HG02678 (cell line): ENCODE measurements at regions not wholly inside any gene's neighbourhood (a gene's known extent, or its start where the extent isn't known, plus 50 kb on each side); places are given as distances from the start of the nearest gene placed in this dataset.
"Not testable (repeated sequence)": the region's sequence is repeated elsewhere in the genome, so short reads cannot be mapped to it uniquely, and the experiment has no call there.

ENCODE experiments used
- ATAC-seq: cut with Tn5 transposase; IDR thresholded peaks from one replicate; pipeline ENCODE4 v1.9.1; 2021; ENCODE audit warnings: mild to moderate bottlenecking, moderate library complexity; ENCODE audit not compliant: unreplicated experiment

DNA sequence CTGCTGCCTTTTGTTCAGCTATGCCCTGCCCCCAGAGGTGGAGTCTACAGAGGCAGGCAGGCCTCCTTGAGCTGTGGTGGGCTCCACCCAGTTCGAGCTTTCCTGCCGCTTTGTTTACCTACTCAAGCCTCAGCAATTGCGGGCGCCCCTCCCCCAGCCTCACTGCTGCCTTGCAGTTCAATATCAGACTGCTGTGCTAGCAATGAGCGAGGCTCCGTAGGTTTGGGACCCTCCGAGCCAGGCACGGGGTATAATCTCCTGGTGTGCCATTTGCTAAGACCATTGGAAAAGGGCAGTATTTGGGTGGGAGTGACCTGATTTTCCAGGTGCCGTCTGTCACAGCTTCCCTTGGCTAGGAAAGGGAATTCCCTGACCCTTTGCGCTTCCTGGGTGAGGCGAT lies 51.9 kb downstream of the DIPK2A start:
- not testable (repeated sequence) for ATAC-seq

- peak; percentile 86 for ATAC-seq
Measured at GRCh38 chr3:144028798-144029411, 57.3 kb downstream of the DIPK2A start.

DNA sequence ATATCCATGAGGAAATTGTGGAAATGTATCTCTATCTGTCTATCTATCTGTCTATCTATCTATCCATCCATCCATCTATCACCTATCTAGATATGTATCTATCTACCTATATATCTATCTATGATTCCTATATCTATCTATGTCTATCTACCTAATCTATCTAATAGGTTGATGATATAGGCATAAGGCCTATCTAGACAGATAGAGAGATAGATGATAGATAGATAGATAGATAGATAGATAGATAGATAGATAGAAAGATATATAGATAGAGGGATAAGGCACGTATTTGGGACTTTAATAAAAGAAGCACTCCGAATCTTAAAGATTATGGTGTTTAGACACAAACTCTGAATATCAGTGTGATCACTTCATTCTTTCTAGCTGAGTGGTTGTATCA lies 58.1 kb downstream of the DIPK2A start:
- no peak for ATAC-seq

- no peak for ATAC-seq
Measured at GRCh38 chr3:144031938-144032337, 60.3 kb downstream of the DIPK2A start.

GRCh38 chr3:144032531-144033239 lies 61.1 kb downstream of the DIPK2A start:
- ATAC-seq = peak; percentile 73

- no peak for ATAC-seq
Measured at GRCh38 chr3:144033240-144033589, 61.6 kb downstream of the DIPK2A start.

GRCh38 chr3:144033863-144034262 lies 62.2 kb downstream of the DIPK2A start:
- ATAC-seq = no peak

DNA sequence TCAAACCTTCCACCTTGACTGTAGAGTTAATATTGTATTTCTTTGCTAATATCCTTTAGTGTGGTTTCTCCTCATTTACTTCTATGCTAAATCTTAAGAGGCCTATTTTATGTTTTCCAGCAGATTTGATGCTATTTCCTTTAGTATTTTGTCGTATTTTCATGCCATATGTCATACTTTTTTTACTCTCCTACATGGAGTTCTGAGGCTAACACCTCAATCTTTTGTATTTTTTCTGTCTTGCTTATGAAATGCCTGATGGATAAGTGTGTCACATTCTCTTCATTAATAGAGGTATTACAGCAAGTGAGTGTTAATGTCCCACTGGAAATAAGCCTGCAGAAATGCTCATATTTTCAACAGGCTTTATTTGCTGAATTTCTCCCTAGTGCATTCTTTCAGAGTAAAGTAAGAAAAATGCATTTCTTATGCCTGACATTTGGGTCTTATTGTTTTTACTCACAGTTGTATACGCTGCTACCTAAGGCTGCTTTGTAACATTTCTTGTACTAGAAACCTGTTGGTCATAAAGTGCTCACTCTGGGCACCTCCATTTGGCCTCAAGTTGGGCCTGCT lies 63.2 kb downstream of the DIPK2A start:
- ATAC-seq = no peak

- ATAC-seq = no peak
Measured at GRCh38 chr3:144036498-144036897, 64.9 kb downstream of the DIPK2A start.

DNA sequence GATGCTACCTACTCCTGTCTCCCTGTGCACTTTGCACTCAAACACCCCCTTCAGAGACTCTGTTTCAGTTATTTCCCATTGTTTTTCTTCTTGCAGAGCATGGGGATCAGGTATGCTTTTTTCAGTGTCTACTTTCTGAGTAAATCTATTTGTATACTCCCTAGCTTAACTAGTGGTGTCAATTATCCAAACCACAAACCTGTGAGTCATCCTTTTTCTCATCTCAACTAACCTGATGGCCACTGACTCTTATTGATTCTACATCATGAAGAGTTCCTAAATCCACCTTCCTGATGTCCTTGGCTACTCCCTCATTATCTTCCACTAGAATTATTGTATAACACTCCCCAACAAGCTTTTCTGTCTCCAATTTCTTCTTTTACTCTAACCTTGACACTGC lies 68.0 kb downstream of the DIPK2A start:
- ATAC-seq = no peak

- no peak for ATAC-seq
Measured at GRCh38 chr3:144041960-144042556, 70.4 kb downstream of the DIPK2A start.

DNA sequence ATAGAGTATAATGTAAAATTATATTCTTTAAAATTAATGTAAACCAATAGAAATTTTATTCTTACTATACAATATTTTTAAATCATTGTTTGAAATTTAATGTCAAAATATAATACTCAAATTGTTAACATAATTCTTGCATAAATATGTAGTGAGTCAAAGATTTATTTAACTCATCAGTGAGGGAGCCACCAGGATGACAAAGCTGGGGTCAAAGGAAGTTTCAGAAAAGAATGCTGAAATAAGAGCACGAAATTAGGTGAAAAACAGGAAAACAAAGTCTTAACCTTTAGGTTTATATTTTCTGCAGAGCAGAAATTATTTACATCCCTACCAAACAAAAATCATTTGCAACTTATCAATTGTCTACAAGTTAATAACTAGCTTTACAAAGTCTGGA lies 74.1 kb downstream of the DIPK2A start:
- no peak for ATAC-seq

DNA sequence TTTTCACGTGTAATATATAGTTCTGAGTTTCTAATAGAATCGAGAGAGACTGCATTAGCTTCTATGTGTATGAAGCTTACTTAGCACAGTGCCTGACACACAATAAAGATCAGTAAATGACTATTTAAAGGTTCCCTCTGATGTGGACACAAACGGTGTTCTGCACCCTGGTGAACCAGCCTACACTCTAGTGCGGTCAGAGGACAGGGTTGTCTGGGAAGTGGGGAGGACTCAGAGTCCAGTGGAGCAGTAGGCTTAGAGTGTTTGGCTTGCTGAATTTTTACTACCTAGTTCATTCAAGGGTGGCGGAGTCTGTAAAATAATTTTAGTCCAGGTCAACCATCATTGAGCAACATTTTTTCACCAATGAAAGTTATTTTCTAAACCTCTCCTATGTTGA lies 77.8 kb downstream of the DIPK2A start:
- no peak for ATAC-seq

- no peak for ATAC-seq
Measured at GRCh38 chr3:144051211-144051610, 79.6 kb downstream of the DIPK2A start.

GRCh38 chr3:144052275-144052674 lies 80.7 kb downstream of the DIPK2A start:
- ATAC-seq = no peak

- ATAC-seq = no peak
Measured at GRCh38 chr3:144053121-144053520, 81.5 kb downstream of the DIPK2A start.

GRCh38 chr3:144054766-144055165 lies 83.1 kb downstream of the DIPK2A start:
- ATAC-seq = no peak

DNA sequence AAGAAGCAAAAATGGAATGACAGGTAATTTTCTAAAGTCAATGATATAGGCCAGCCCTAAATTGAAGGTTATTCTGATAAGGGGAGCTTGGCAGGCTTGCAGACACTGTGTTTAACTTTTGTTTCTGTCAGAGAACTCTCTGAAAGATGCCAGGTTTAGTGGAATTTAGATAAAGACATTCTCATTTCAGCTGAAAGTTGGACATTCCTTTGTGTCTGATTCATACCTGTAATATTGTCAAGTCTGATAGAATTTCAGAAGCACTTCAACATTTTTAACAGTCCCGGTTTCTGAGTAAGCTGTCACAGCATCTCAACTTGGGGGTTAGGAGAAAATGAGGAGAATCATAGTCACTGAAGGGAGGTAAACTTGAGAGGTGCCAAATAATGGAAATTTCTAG lies 84.0 kb downstream of the DIPK2A start:
- ATAC-seq = no peak

- no peak for ATAC-seq
Measured at GRCh38 chr3:144058713-144059112, 87.1 kb downstream of the DIPK2A start.

DNA sequence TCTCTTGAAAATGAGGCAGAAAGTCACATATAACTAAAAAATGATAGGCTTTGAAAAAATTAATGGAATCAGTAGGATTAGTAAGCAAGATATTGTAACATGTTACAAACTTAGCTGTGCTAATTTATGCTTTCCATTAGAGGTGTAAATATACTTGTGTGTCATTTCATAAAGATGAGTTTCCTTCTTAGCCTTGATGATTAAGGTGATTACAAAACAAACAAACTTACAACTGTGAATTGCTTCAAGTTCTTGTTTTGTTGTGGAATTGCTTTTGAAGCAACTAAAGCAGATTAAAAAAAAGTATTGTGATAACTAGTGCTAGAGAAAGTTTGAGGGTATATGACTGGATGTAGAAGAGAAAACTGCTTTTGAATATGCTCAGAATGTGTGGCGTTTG lies 87.9 kb downstream of the DIPK2A start:
- ATAC-seq = no peak

DNA sequence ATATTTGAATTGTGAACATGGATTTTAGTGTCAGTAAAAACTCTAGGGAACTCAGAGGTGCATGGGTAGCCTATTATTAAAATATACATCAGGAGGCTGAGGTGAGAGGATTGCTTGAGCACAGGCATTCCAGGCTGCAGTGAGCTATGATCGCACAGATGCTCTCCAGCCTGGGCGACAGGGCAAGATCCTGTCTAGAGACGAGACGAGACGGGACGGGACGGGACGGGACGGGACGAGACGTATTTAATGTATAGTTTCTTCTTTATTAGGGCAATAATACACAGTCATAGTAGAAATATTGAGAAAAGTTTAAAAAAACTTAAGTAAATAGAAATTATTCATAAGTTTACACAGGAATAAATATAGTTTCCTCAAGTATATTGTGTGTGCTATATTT lies 89.3 kb downstream of the DIPK2A start:
- ATAC-seq = no peak

DNA sequence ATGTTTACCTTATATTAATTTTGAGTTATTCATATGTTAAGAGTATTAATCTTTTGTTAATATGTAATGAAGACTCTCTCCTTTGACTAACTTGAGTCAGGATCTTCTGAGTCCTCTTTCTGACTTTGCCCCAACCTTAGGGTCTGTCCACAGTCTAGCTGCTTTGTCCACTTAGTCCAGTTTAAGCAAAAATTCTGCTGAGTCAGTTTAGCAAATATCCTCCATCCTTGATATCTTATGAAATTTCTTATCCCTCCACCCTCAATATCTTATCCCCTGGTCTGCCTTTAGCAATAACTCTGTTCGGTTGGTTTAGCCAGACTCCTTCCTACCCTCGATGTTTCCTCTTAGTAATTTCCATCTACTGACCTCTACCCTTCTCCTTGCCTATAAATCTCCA lies 91.7 kb downstream of the DIPK2A start:
- no peak for ATAC-seq
